ENCODE measurements at regions not wholly inside any gene's neighbourhood (a gene's known extent, or its start where the extent isn't known, plus 50 kb on each side); places are given as distances from the start of the nearest gene placed in this dataset.
"Not testable (repeated sequence)": the region's sequence is repeated elsewhere in the genome, so short reads cannot be mapped to it uniquely, and the experiment has no call there.

DNA sequence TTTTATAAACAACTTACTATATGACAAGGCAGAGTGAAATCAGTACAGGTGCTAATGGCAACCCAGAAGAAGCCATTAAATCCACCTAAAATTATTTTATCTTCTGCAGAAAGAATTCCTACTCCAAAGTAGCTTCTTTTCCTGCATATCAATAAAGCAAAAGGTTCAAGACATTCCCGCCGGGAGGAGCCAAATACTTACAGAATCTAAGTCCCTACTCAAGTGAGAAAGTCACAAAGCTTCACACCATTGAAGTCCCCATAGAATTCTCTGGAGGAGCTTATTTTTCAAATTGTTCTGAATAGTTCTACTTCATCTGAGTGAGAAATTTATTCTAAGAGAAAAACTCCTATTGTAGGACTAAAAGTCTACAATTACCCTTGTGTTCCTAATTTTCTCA, 233.7 kb upstream of the HNRNPA3 start:
- H3K9me3 Mint-ChIP-seq: no peaks in the 10 kb centered on the region
- intact Hi-C loops (cut with micrococcal nuclease): no loop called here
- H3K4me1 Mint-ChIP-seq: no peaks in the 10 kb centered on the region
- H3K27ac Mint-ChIP-seq: no peak overlapping the region
- H3K27me3 Mint-ChIP-seq: peaks cover 22% of the 10 kb centered on the region
- H3K36me3 Mint-ChIP-seq (ENCODE audit: low read depth): no peaks in the 10 kb centered on the region
- DNase-seq: no peak
- H3K4me3 Mint-ChIP-seq: no peak overlapping the region

DNA sequence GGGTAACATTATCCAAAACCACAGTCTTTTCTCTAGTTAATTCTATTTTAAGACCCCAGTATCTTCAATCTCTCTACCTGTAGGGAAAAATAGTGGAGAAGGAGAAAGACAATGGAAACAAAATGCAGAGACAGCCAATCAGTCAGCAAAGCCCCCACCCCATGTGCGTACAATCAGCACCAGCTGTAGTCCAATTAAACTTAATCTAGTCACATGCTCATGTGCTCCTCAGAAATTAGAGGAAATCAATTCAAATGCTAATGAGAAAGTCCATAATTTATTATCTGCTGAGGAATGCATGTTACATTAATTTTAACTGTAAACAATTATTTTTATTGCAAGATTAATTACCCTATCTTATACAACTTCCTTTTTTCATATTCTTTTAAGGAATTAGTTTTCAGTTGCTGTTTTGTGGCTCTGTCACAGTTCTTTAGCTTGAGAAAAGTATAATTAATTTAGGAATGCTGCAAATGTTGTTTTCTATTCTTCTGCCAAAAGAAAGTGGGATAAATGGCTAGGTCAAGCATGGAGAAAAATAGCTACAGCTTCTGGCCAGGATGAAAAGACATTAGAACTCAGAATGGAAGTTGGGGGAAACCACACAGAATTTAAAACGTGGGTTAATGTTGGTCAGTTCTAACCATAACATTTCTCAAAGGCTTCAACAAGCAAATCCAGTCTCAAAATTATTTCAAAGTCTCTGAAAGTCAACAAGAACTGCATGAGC, 232.4 kb upstream of the HNRNPA3 start:
- no peak overlapping the region for H3K27ac Mint-ChIP-seq
- H3K36me3 Mint-ChIP-seq (ENCODE audit: low read depth): no peaks in the 10 kb centered on the region
- intact Hi-C loops (cut with micrococcal nuclease): no loop called here
- no peak overlapping the region for H3K4me3 Mint-ChIP-seq
- H3K4me1 Mint-ChIP-seq: no peaks in the 10 kb centered on the region
- peaks cover 21% of the 10 kb centered on the region for H3K27me3 Mint-ChIP-seq
- no peak for DNase-seq
- H3K9me3 Mint-ChIP-seq: no peaks in the 10 kb centered on the region

DNA sequence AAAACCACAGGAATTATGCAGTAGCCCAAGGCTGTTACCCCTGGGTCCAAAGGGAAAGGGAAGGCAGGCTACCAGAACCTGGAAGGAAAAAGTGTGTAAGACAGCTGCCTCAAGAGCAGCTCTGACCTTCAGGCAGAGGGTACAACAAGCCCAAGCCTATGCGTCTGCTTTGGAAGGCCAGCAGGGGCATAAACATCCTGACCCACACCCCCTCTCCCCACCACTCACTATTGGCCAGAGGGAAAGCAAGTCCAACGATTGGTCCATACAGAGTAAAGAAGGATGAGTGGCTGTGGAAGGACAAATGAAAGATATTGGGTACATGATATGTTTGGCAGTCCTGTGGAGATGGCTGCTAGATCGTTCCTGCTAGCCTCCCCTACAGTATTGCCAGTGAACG, 227.6 kb upstream of the HNRNPA3 start:
- Mint-ChIP-seq H3K4me3 (no peak overlapping the region), H3K9me3 (peaks cover 4% of the 10 kb centered on the region), H3K27me3 (peaks cover 32% of the 10 kb centered on the region), H3K36me3 (ENCODE audit: low read depth) (no peaks in the 10 kb centered on the region), H3K4me1 (no peaks in the 10 kb centered on the region), H3K27ac (no peak overlapping the region)
- DNase-seq: no peak
- intact Hi-C loops (cut with micrococcal nuclease): no loop called here

DNA sequence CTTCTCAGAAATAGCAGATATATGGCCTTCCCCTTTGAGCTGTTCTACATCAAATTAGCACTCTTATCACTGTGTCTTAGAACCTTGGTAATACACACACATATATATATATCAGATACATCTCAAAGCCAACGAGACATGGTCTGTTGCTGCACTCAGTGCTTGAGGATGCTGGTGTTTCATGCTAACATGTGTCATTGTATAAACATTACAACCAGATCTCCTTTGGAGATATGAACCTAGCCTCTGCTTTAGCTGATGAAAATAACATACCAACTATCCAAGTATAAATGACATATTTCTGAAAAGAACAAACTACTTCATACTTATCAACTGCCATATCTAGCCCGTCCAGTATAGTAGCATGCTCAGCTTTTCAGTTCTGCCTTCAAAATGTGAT, 226.7 kb upstream of the HNRNPA3 start:
- no peaks in the 10 kb centered on the region for H3K4me1 Mint-ChIP-seq
- H3K4me3 Mint-ChIP-seq: no peak overlapping the region
- H3K27me3 Mint-ChIP-seq: peaks cover 32% of the 10 kb centered on the region
- H3K27ac Mint-ChIP-seq: no peak overlapping the region
- intact Hi-C loops (cut with micrococcal nuclease): no loop called here
- H3K9me3 Mint-ChIP-seq: peaks cover 4% of the 10 kb centered on the region
- H3K36me3 Mint-ChIP-seq (ENCODE audit: low read depth): no peaks in the 10 kb centered on the region
- DNase-seq: no peak

DNA sequence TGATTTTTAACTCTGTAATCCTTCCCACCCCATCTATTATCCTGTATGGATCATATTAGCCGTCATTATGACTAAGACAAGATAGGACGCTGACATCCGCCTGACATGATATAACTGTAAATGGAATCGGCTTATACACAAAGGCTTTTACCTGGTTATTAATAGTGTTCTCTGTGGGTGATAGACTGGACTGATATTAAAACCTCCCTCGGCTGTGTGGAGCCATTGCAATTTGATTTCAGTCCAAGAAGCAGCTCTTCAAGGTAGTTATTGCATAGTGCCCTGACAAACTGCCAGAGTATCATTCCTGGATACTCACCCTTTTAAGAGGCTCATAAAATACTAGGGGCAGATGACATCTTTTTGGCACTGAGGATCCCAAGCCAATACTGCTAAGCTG, 226.1 kb upstream of the HNRNPA3 start:
- Mint-ChIP-seq H3K36me3 (ENCODE audit: low read depth) (no peaks in the 10 kb centered on the region), H3K4me3 (no peak overlapping the region), H3K4me1 (no peaks in the 10 kb centered on the region), H3K27me3 (peaks cover 34% of the 10 kb centered on the region), H3K9me3 (peaks cover 6% of the 10 kb centered on the region), H3K27ac (no peak overlapping the region)
- intact Hi-C loops (cut with micrococcal nuclease): no loop called here
- DNase-seq: no peak

DNA sequence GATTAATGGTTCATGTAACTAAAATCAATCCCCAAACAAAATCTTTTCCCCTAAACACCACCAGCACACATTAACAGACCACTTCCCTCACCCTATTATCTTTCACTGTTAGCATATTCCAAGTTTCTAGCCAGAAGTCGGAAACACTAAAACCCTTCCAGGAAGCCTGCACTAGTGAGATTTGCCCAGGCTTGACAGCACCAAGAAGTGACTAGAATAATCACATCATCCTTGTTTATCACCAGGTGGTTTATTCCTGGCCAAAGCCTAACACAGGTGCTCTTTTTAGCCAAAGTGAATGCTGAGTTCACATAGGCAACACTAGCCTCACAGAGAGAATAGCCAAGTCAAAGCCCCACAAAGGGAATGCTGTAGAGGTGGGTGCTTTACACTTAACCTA, 221.2 kb upstream of the HNRNPA3 start:
- H3K9me3 Mint-ChIP-seq: peaks cover 7% of the 10 kb centered on the region
- no peak overlapping the region for H3K27ac Mint-ChIP-seq
- no peak overlapping the region for H3K4me3 Mint-ChIP-seq
- no peak for DNase-seq
- H3K36me3 Mint-ChIP-seq (ENCODE audit: low read depth): no peaks in the 10 kb centered on the region
- H3K27me3 Mint-ChIP-seq: peaks cover 23% of the 10 kb centered on the region
- H3K4me1 Mint-ChIP-seq: no peaks in the 10 kb centered on the region
- intact Hi-C loops (cut with micrococcal nuclease): loop anchor here (10.0 kb wide), 1 partner anchor 273 kb away; the partner anchor contains the start of gene NFE2L2

DNA sequence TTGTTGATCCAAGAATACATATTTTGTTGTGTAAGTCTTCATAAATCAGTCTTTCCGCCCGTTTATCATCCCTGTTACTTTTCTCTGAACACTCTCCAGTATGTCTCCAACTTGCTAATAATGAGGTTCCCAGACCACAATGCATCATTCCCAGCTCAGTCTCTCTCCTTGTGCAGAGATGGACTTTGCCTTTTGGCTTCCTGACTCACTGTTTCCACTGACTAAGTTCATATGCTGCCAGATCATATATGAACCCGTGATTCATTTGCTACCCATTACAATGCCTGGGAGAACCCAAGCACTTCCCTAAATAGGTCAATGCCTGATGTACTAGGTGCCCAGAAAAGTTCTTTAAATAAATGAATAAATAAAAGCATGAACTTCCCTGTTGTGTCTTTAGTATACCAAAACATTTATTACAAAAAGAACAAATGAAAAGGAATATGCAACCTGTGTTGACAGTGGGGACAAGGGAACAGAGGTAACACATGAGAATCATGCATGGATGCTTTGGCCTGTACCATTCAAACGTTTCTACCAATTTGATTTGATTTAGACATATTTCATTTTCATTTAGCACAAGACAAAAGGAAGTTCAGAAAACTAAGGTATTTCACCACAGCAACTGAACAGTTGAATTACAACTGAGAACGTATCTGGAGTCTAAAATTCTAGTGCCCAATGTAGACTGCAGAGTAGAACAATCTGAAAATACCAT, 215.4 kb upstream of the HNRNPA3 start:
- Mint-ChIP-seq H3K4me3 (no peak overlapping the region), H3K36me3 (ENCODE audit: low read depth) (no peaks in the 10 kb centered on the region)

DNA sequence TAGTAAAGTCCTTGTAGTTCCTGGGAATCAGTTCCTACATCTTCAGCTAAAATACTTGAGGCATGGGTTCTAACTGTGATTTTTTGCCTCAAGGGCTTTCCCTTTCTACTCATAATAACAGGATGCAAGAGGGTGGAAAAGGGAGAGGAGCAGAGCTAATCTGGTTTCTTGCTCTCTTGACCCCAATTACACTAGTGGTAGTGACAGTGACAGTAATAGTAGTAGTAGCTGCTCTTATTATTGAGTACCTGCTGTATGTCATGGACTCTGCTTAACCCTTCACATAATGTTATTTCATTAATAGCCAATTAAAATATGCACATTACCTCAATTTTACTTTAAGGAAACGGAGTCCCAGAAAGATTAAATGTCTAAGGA, 214.8 kb upstream of the HNRNPA3 start:
- no peak for DNase-seq
- Mint-ChIP-seq H3K4me1 (peaks cover 15% of the 10 kb centered on the region), H3K36me3 (ENCODE audit: low read depth) (no peaks in the 10 kb centered on the region), H3K27me3 (peaks cover 8% of the 10 kb centered on the region), H3K9me3 (no peaks in the 10 kb centered on the region), H3K27ac (peak overlapping the region; percentile 27), H3K4me3 (no peak overlapping the region)
- intact Hi-C loops (cut with micrococcal nuclease): loop anchor here (1.0 to 10.0 kb wide), 3 partner anchors 65 to 267 kb away; partner anchors contain the start of gene NFE2L2

More for the DNA sequence above, 215.4 kb upstream of the HNRNPA3 start:
- peak; percentile 61 for DNase-seq
- intact Hi-C loops (cut with micrococcal nuclease): loop anchor here (1.0 to 10.0 kb wide), 3 partner anchors 65 to 268 kb away; partner anchors contain the start of gene NFE2L2
- H3K27me3 Mint-ChIP-seq: peaks cover 10% of the 10 kb centered on the region
- no peaks in the 10 kb centered on the region for H3K9me3 Mint-ChIP-seq
- peaks cover 15% of the 10 kb centered on the region for H3K4me1 Mint-ChIP-seq
- peak overlapping the region; percentile 83 for H3K27ac Mint-ChIP-seq

DNA sequence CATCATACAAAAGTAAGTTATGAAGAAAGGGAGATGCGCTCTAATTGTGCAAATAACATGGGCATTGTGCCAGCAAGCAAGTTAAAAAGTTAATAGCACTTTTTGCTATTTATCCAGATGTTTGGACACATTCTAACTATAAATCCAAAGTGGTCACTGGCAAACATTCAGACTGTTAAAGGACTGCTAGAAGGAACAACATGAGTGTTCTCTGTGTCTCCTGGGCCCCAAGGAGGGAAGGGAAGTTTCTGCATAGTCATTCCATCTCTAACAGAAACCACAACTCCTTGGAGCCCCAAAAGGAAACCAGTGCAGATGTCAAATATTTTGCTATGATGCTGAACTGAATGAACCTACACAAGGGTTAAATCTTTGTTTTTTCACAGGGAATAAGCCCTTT, 213.3 kb upstream of the HNRNPA3 start:
- H3K27ac Mint-ChIP-seq: no peak overlapping the region

DNA sequence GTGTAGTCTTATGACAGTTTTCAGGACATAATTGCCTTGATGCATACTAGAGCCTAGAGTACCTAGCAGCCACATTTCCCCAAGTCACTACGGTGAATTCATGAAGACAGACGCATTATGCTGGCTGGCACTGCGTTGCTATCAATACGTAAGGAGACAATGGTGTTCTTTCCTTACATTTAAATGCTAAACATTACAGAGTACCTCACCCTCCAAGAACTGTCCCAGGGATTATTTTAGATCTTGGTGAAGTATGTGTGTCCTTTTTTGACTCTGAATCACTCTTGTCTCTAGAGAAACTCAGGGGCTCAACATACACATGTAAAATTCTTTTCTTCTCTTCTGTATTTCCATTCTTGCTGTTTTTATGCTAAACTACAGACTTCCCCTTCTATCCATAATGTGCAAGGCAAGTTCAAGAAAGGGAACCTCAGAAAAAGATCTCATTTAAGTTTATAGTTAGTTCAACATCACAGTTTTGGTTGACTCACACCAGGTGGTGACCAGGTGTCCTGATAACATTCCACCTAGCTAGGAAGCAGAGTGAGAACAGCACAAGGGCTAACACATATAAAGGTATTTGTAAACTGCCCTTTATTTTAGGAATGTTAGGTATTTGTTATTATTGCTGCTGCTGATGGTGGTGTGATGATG, 212.4 kb upstream of the HNRNPA3 start:
- Mint-ChIP-seq H3K36me3 (ENCODE audit: low read depth) (no peaks in the 10 kb centered on the region), H3K27ac (no peak overlapping the region), H3K4me1 (peaks cover 15% of the 10 kb centered on the region), H3K9me3 (no peaks in the 10 kb centered on the region), H3K27me3 (peaks cover 4% of the 10 kb centered on the region), H3K4me3 (no peak overlapping the region)
- no peak for DNase-seq
- intact Hi-C loops (cut with micrococcal nuclease): no loop called here

More for the DNA sequence above, 213.3 kb upstream of the HNRNPA3 start:
- DNase-seq: no peak
- Mint-ChIP-seq H3K27me3 (peaks cover 3% of the 10 kb centered on the region), H3K4me1 (peaks cover 15% of the 10 kb centered on the region), H3K9me3 (no peaks in the 10 kb centered on the region), H3K4me3 (no peak overlapping the region), H3K36me3 (ENCODE audit: low read depth) (no peaks in the 10 kb centered on the region)
- intact Hi-C loops (cut with micrococcal nuclease): loop anchor here (10.0 kb wide), 1 partner anchor 266 kb away; the partner anchor contains the start of gene NFE2L2

DNA sequence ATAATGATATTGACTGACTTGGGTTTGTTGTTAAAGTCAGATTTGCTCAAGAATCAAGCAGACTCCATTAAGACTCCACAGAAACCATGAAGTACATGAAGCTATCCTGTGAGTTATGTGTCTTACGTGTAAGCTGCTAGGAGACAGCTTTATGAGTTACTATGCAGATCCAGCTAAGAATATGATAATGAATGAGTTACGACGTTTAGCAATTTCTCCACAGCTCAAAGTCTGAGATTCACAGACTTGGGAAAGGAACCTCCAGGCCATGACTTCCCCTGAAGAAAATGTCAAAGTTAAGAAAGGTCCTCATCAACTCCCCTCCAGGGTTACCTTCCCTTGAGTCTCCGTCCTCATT, 211.9 kb upstream of the HNRNPA3 start:
- no peak overlapping the region for H3K27ac Mint-ChIP-seq
- no peaks in the 10 kb centered on the region for H3K9me3 Mint-ChIP-seq
- H3K4me1 Mint-ChIP-seq: peaks cover 15% of the 10 kb centered on the region
- H3K4me3 Mint-ChIP-seq: no peak overlapping the region
- DNase-seq: no peak
- peaks cover 4% of the 10 kb centered on the region for H3K27me3 Mint-ChIP-seq
- intact Hi-C loops (cut with micrococcal nuclease): no loop called here
- H3K36me3 Mint-ChIP-seq (ENCODE audit: low read depth): no peaks in the 10 kb centered on the region

DNA sequence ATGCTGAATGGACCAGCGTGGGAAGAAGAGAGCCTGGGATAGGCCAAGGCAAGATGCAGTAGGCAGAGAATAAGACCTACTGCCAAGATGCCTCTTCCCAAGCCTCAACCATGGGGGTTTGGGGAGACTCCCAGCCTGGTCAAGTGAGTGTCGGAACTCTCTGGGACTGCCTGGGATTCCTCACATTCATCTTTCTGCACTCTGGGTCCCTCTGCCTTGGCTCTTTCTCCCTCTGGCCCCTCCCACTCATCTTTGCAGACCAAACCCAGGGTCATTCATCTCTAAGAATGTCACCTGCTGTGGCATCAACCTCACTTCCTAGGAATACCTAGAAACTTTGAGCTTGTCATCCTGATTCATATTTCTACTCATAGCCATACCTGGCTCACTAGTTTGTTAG, 211.3 kb upstream of the HNRNPA3 start:
- intact Hi-C loops (cut with micrococcal nuclease): no loop called here

DNA sequence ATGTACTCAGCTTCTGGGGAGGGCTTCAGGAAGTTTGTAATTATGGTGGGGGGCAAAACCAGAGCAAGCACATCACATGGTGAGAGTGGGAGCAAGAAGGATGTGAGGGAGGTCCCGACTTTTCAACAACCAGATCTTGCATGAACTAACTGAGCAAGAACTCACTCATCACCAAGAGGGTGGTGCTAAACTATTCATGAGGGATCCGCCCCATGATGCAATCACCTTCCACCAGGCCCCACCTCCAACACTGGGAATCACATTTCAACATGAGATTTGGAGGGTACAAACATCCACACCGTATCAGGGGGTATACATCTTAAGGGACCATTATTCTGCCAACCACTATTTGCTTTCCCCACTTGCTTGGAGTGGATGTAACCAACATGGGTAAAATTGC, 209.6 kb upstream of the HNRNPA3 start:
- H3K27me3 Mint-ChIP-seq: peaks cover 6% of the 10 kb centered on the region
- intact Hi-C loops (cut with micrococcal nuclease): no loop called here

More for the DNA sequence above, 211.3 kb upstream of the HNRNPA3 start:
- Mint-ChIP-seq H3K27ac (no peak overlapping the region), H3K36me3 (ENCODE audit: low read depth) (no peaks in the 10 kb centered on the region), H3K9me3 (peaks cover 3% of the 10 kb centered on the region), H3K4me1 (peaks cover 15% of the 10 kb centered on the region), H3K27me3 (peaks cover 6% of the 10 kb centered on the region), H3K4me3 (no peak overlapping the region)
- no peak for DNase-seq

DNA sequence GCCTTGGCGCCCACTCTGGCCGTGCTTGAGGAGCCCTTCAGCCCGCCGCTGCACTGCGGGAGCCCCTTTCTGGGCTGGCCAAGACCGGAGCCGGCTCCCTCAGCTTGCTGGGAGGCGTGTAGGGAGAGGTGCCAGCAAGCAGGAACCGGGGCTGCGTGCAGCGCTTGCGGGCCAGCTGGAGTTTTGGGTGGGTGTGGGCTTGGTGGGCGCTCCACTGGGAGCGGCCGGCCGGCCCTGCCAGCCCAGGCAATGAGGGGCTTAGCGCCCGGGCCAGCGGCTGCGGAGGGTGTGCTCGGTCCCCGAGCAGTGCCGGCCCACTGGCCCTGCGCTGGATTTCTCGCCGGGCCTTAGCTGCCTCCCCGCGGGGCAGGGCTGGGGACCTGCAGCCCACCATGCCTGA, 204.9 kb upstream of the HNRNPA3 start:
- intact Hi-C loops (cut with micrococcal nuclease); H3K9me3 Mint-ChIP-seq; DNase-seq; H3K4me3 Mint-ChIP-seq; H3K27ac Mint-ChIP-seq; H3K36me3 Mint-ChIP-seq (ENCODE audit: low read depth); H3K4me1 Mint-ChIP-seq: not testable (repeated sequence)
- H3K27me3 Mint-ChIP-seq: peaks cover 17% of the 10 kb centered on the region

More for the DNA sequence above, 209.6 kb upstream of the HNRNPA3 start:
- H3K27ac Mint-ChIP-seq: no peak overlapping the region
- H3K9me3 Mint-ChIP-seq: peaks cover 4% of the 10 kb centered on the region
- H3K4me3 Mint-ChIP-seq: no peak overlapping the region
- H3K36me3 Mint-ChIP-seq (ENCODE audit: low read depth): no peaks in the 10 kb centered on the region
- no peak for DNase-seq
- peaks cover 9% of the 10 kb centered on the region for H3K4me1 Mint-ChIP-seq

Measured in activated CD4-positive, alpha-beta T cell treated with anti-CD3 and anti-CD28 coated beads, Interleukin-2, amount 10 ng/mL, durations not matched to agents 24 days and 14 days (primary cell).